ENCODE measurements at regions not wholly inside any gene's neighbourhood (a gene's known extent, or its start where the extent isn't known, plus 50 kb on each side); places are given as distances from the start of the nearest gene placed in this dataset.

DNA sequence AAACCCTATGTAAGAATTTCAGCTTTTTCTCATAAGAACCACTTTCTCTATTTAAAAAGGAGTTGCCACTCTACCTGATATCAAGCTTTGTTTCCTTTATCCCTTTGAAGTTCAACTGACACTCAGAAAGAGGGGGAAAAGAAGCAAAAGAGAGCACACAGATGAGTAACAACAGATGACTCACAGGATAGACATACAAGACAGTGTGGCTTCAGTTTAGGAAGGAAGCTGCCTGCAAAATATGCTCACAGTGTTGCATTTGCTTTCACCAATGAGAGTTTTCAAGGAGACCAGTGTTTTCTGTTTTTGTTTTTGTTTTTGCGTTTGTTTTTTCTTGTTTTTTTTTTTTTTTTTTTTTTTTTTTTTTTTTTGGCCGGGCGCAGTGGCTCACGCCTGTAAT lies 1181.6 kb downstream of the DNAJB9 start:
- TF ChIP-seq GLIS3 (CRISPR knock-in tag; IDR thresholded peaks at IDR 0.05) (no peak), ZFP3 (CRISPR knock-in tag; IDR thresholded peaks at IDR 0.05) (no peak), CSDC2 (CRISPR knock-in tag; IDR thresholded peaks at IDR 0.05) (no peak), TOX (CRISPR knock-in tag; IDR thresholded peaks at IDR 0.05; ENCODE audit: borderline replicate concordance) (no peak), ISL1 (CRISPR knock-in tag; IDR thresholded peaks at IDR 0.05) (no peak), ARNTL (CRISPR knock-in tag; IDR thresholded peaks at IDR 0.05; ENCODE audit: borderline replicate concordance, low read depth) (no peak)
- TF ChIP-seq, protein P1, sequence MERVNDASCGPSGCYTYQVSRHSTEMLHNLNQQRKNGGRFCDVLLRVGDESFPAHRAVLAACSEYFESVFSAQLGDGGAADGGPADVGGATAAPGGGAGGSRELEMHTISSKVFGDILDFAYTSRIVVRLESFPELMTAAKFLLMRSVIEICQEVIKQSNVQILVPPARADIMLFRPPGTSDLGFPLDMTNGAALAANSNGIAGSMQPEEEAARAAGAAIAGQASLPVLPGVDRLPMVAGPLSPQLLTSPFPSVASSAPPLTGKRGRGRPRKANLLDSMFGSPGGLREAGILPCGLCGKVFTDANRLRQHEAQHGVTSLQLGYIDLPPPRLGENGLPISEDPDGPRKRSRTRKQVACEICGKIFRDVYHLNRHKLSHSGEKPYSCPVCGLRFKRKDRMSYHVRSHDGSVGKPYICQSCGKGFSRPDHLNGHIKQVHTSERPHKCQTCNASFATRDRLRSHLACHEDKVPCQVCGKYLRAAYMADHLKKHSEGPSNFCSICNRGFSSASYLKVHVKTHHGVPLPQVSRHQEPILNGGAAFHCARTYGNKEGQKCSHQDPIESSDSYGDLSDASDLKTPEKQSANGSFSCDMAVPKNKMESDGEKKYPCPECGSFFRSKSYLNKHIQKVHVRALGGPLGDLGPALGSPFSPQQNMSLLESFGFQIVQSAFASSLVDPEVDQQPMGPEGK (CRISPR knock-in tag; IDR thresholded peaks at IDR 0.05; ENCODE audit: borderline replicate concordance) = no peak

All from SK-N-SH treated with all-trans-retinoic acid at 6 μM for 48 hours (cell line).